ENCODE measurements at regions not wholly inside any gene's neighbourhood (a gene's known extent, or its start where the extent isn't known, plus 50 kb on each side); places are given as distances from the start of the nearest gene placed in this dataset.

DNA sequence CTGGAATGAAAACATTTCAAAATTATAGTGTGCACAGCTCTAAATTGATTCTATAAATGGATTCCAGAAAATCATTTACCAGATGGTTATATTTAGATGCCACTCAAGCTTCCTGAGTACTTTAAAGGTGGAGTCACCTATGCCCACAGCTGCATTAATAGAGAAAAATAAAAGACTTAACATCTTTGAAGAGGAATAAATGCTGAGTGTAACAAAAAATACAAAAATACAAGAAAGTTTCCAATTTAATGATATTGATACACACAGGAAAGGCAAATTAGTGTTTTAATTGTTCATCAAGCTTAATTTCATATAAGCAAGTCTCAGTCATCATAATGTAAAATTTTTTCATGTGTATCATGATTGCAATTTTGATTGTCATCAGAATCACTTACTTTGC lies 89.5 kb upstream of the MANEA start:
- TF ChIP-seq, protein P1, sequence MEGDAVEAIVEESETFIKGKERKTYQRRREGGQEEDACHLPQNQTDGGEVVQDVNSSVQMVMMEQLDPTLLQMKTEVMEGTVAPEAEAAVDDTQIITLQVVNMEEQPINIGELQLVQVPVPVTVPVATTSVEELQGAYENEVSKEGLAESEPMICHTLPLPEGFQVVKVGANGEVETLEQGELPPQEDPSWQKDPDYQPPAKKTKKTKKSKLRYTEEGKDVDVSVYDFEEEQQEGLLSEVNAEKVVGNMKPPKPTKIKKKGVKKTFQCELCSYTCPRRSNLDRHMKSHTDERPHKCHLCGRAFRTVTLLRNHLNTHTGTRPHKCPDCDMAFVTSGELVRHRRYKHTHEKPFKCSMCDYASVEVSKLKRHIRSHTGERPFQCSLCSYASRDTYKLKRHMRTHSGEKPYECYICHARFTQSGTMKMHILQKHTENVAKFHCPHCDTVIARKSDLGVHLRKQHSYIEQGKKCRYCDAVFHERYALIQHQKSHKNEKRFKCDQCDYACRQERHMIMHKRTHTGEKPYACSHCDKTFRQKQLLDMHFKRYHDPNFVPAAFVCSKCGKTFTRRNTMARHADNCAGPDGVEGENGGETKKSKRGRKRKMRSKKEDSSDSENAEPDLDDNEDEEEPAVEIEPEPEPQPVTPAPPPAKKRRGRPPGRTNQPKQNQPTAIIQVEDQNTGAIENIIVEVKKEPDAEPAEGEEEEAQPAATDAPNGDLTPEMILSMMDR (IDR thresholded peaks at IDR 0.05): no peak
- TF ChIP-seq POLR2A (IDR thresholded peaks at IDR 0.05): no peak

All from thyroid gland (tissue), 4 donors.